CD14-positive monocyte (primary cell): ENCODE measurements at regions not wholly inside any gene's neighbourhood (a gene's known extent, or its start where the extent isn't known, plus 50 kb on each side); places are given as distances from the start of the nearest gene placed in this dataset.

Source experiments
- DNase-seq, 3 donors: peaks; one replicate each; pipeline ENCODE4 v3.0.0-alpha.2; 2011 to 2022
- H2AFZ ChIP-seq: 2 replicates; pipeline ENCODE4 v1.6.0; 2012; ENCODE audit warnings: mild to moderate bottlenecking, low read depth, low read length, inconsistent platforms; ENCODE audit not compliant: insufficient read depth, poor library complexity, severe bottlenecking
- H3K27ac ChIP-seq, 2 donors: 1 replicate in 1 of 2; 2 replicates in 1 of 2; pipeline ENCODE4 v1.5.1; 2012 to 2013; ENCODE audit warnings: low read length in 2 of 2, control low read depth in 1 of 2, inconsistent platforms in 1 of 2, low read depth in 1 of 2, mild to moderate bottlenecking in 1 of 2
- H3K27me3 ChIP-seq, 2 donors: one replicate each; pipeline versions ENCODE4 v1.6.0 to v1.6.1; 2011 to 2013; ENCODE audit warnings: low read length in 2 of 2; ENCODE audit not compliant: control insufficient read depth in 2 of 2, insufficient read depth in 2 of 2
- H3K36me3 ChIP-seq, 2 donors: replicated peaks in 1 of 2; 1 replicate in 1 of 2; 2 replicates in 1 of 2; pipeline versions ENCODE4 v1.5.1 to v1.6.1; 2012 to 2013; ENCODE audit warnings: low read length in 2 of 2, control low read depth in 1 of 2, inconsistent platforms in 1 of 2, mild to moderate bottlenecking in 1 of 2; ENCODE audit not compliant: insufficient read depth in 2 of 2, control insufficient read depth in 1 of 2
- H3K4me1 ChIP-seq, 2 donors: 1 replicate in 1 of 2; 2 replicates in 1 of 2; pipeline versions ENCODE4 v1.5.1 to v1.6.1; 2012 to 2013; ENCODE audit warnings: low read length in 2 of 2, control low read depth in 1 of 2, inconsistent platforms in 1 of 2, mild to moderate bottlenecking in 1 of 2, moderate library complexity in 1 of 2; ENCODE audit not compliant: insufficient read depth in 2 of 2, control insufficient read depth in 1 of 2
- H3K4me2 ChIP-seq: replicated peaks from 2 replicates; pipeline ENCODE3; 2012; ENCODE audit warnings: low read length, moderate library complexity, mild to moderate bottlenecking; ENCODE audit not compliant: poor library complexity, severe bottlenecking; ENCODE audit errors: extremely low read depth
- H3K4me3 ChIP-seq, 3 experiments: fragments of 200-600 bp in 1 of 3; sonication (generic) in 1 of 3; replicated peaks in 1 of 3; 1 replicate in 2 of 3; 2 replicates in 1 of 3; pipeline ENCODE4 v1.5.1; 2011 to 2013; ENCODE audit warnings: low read length in 3 of 3, mild to moderate bottlenecking in 3 of 3, control low read depth in 2 of 3, low read depth in 2 of 3, inconsistent platforms in 1 of 3, moderate library complexity in 1 of 3
- H3K79me2 ChIP-seq: 2 replicates; pipeline ENCODE4 v1.6.0; 2012; ENCODE audit warnings: mild to moderate bottlenecking, control low read depth, inconsistent platforms, low read length, moderate library complexity; ENCODE audit not compliant: insufficient read depth
- H3K9ac ChIP-seq: 2 replicates; pipeline ENCODE4 v1.6.0; 2017; ENCODE audit warnings: low read length, mild to moderate bottlenecking; ENCODE audit not compliant: insufficient read depth, poor library complexity, severe bottlenecking
- H3K9me3 ChIP-seq, 2 donors: replicated peaks in 1 of 2; 1 replicate in 1 of 2; 2 replicates in 1 of 2; pipeline versions ENCODE4 v1.5.1 to v1.6.1; 2012 to 2013; ENCODE audit warnings: low read length in 2 of 2, control low read depth in 1 of 2; ENCODE audit not compliant: control insufficient read depth in 1 of 2, insufficient read depth in 1 of 2
- H4K20me1 ChIP-seq: 2 replicates; pipeline ENCODE4 v1.6.0; 2012; ENCODE audit warnings: mild to moderate bottlenecking, low read length, control low read depth, moderate library complexity; ENCODE audit not compliant: insufficient read depth
- H3K27ac Mint-ChIP-seq, 7 donors: one replicate each; pipeline ENCODE4 v1.8.0; 2020; ENCODE audit warnings: mild to moderate bottlenecking in 7 of 7, mixed read lengths in 7 of 7, moderate library complexity in 6 of 7, inconsistent platforms in 2 of 7
- H3K27me3 Mint-ChIP-seq, 3 donors: one replicate each; pipeline ENCODE4 v1.8.0; 2021 to 2022; ENCODE audit warnings: low read depth in 3 of 3, mild to moderate bottlenecking in 3 of 3, mixed read lengths in 3 of 3, moderate library complexity in 3 of 3, inconsistent platforms in 1 of 3
- H3K36me3 Mint-ChIP-seq, 2 donors: one replicate each; pipeline ENCODE4 v1.8.0; 2020; ENCODE audit warnings: mixed read lengths in 2 of 2, inconsistent platforms in 1 of 2, mild to moderate bottlenecking in 1 of 2
- H3K4me1 Mint-ChIP-seq: one replicate; pipeline ENCODE4 v1.8.0; 2020; ENCODE audit warnings: mild to moderate bottlenecking, mixed read lengths
- H3K4me3 Mint-ChIP-seq, 2 donors: one replicate each; pipeline ENCODE4 v1.8.0; 2020; ENCODE audit warnings: mild to moderate bottlenecking in 2 of 2, mixed read lengths in 2 of 2, moderate library complexity in 1 of 2
- H3K9me3 Mint-ChIP-seq, 7 donors: one replicate each; pipeline ENCODE4 v1.8.0; 2020 to 2022; ENCODE audit warnings: mixed read lengths in 7 of 7, mild to moderate bottlenecking in 6 of 7, moderate library complexity in 6 of 7, inconsistent platforms in 2 of 7
- CTCF ChIP-seq: fragments of 200-600 bp; IDR thresholded peaks from one replicate; pipeline ENCODE4 v1.8.0; 2022; ENCODE audit warnings: antibody characterized with exemption, mild to moderate bottlenecking
- WGBS: methylation state at CpG from one replicate; pipeline ENCODE4 v1.1.5; 2013; ENCODE audit warnings: missing lambda C conversion rate; ENCODE audit not compliant: insufficient coverage; 5-methylcytosine and 5-hydroxymethylcytosine counted together
- intact Hi-C, 2 donors: fragments of 100-400 bp; cut with micrococcal nuclease; formaldehyde crosslinking; loops; one replicate each; pipeline versions ENCODE4 v1.15.0 to v1.15.1; 2023

GRCh38 chrX:20861113-20861512 lies 513.1 kb upstream of the CNKSR2 start:
- Histone ChIP-seq H3K27ac (no peak overlapping the region), H3K9ac (no peak overlapping the region), H3K27me3 (no peaks in the 10 kb centered on the region), H3K4me1 (no peaks in the 10 kb centered on the region), H3K9me3 (peaks cover 7 to 14% of the 10 kb centered on the region in 2 donors), H3K4me3 (no peak overlapping the region), H3K4me2 (no peak overlapping the region), H2AFZ (no peak overlapping the region), H3K36me3 (no peaks in the 10 kb centered on the region), H4K20me1 (no peaks in the 10 kb centered on the region), H3K79me2 (no peaks in the 10 kb centered on the region)
- TF ChIP-seq CTCF, result no peak
- no peak overlapping the region for H3K27ac Mint-ChIP-seq
- H3K4me3 Mint-ChIP-seq, result no peak overlapping the region
- H3K27me3 Mint-ChIP-seq, result peaks cover 0 to 2% (median 1%) of the 10 kb centered on the region in 3 donors
- H3K4me1 Mint-ChIP-seq, result no peaks in the 10 kb centered on the region
- no peaks in the 10 kb centered on the region for H3K36me3 Mint-ChIP-seq
- no peak for DNase-seq
- H3K9me3 Mint-ChIP-seq, result peaks cover 2 to 22% (median 8%) of the 10 kb centered on the region in 7 donors
- intact Hi-C loops, result no loop called here
- WGBS, result 100% methylated on average over 1 of the region's 3 CpGs

- Histone ChIP-seq H3K79me2 (no peaks in the 10 kb centered on the region), H3K9me3 (peaks cover 7 to 12% of the 10 kb centered on the region in 2 donors), H3K27ac (no peak overlapping the region), H3K4me2 (no peak overlapping the region), H3K4me1 (no peaks in the 10 kb centered on the region), H3K27me3 (no peaks in the 10 kb centered on the region), H3K9ac (no peak overlapping the region), H3K36me3 (no peaks in the 10 kb centered on the region), H3K4me3 (no peak overlapping the region), H2AFZ (no peak overlapping the region), H4K20me1 (no peaks in the 10 kb centered on the region)
- Mint-ChIP-seq H3K4me1 (no peaks in the 10 kb centered on the region), H3K9me3 (peaks cover 2 to 19% (median 8%) of the 10 kb centered on the region in 7 donors), H3K36me3 (no peaks in the 10 kb centered on the region), H3K27me3 (peaks cover 0 to 2% (median 1%) of the 10 kb centered on the region in 3 donors), H3K27ac (no peak overlapping the region), H3K4me3 (no peak overlapping the region)
- intact Hi-C loops, result no loop called here
- DNase-seq, result no peak
- TF ChIP-seq CTCF, result no peak
- 20% methylated on average over 1 of the region's 3 CpGs for WGBS
Observed at GRCh38 chrX:20857746-20858145, 516.5 kb upstream of the CNKSR2 start.
